ENCODE measurements at regions not wholly inside any gene's neighbourhood (a gene's known extent, or its start where the extent isn't known, plus 50 kb on each side); places are given as distances from the start of the nearest gene placed in this dataset.

DNA sequence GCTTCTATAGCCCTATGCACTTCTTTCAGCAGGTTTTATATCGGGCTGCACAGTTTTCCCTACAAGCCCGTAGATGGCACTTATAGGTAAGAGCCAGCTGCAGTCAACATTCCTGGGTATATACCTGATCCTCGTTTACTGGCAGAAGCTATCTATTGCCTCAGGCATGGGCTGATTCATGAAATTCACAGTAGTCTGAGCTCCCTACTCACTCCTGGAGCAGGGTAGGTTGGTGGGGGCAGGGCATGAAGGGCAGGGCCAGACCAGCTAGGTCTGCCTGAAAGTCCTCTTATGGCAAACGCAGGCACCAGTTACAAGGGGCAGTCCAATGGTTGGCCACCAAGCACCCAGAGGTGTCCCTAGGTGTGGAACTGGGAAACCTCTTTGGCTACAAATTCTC lies 345.8 kb downstream of the RPS29 start:
- DNase-seq (ENCODE audit: low spot score) = peak; percentile 30
- POLR2A ChIA-PET (ENCODE audit: low non-redundant PET) = no interaction called here
- TF ChIP-seq, protein P1, sequence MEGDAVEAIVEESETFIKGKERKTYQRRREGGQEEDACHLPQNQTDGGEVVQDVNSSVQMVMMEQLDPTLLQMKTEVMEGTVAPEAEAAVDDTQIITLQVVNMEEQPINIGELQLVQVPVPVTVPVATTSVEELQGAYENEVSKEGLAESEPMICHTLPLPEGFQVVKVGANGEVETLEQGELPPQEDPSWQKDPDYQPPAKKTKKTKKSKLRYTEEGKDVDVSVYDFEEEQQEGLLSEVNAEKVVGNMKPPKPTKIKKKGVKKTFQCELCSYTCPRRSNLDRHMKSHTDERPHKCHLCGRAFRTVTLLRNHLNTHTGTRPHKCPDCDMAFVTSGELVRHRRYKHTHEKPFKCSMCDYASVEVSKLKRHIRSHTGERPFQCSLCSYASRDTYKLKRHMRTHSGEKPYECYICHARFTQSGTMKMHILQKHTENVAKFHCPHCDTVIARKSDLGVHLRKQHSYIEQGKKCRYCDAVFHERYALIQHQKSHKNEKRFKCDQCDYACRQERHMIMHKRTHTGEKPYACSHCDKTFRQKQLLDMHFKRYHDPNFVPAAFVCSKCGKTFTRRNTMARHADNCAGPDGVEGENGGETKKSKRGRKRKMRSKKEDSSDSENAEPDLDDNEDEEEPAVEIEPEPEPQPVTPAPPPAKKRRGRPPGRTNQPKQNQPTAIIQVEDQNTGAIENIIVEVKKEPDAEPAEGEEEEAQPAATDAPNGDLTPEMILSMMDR (conservative IDR thresholded peaks at IDR 0.05; ENCODE audit: low read depth) = no peak
- H3K27ac ChIP-seq = no peak overlapping the region
- CTCF ChIA-PET = no interaction called here

DNA sequence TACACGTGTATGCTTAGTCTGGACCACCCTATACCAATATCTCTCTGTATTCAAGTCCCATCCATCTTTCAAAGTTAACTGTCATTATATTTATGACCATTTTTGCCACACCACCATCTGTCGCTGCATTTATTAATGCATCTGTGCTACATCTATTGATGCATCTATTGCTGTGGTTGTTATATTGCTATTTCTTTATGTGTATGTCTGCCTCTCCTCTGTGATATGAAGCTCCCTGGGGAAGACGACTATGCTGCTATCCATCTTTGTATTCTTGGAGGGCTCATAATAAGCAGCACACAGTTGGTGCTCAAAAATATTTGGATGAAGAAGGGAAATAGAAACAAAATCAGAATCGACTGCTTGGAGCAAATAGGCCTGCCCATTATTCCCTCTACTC lies 357.6 kb downstream of the RPS29 start:
- no peak for DNase-seq (ENCODE audit: low spot score)
- POLR2A ChIA-PET (ENCODE audit: low non-redundant PET) = no interaction called here
- CTCF ChIA-PET = no interaction called here
- no peak overlapping the region for H3K27ac ChIP-seq
- TF ChIP-seq, protein P1 (conservative IDR thresholded peaks at IDR 0.05; ENCODE audit: low read depth) = no peak

DNA sequence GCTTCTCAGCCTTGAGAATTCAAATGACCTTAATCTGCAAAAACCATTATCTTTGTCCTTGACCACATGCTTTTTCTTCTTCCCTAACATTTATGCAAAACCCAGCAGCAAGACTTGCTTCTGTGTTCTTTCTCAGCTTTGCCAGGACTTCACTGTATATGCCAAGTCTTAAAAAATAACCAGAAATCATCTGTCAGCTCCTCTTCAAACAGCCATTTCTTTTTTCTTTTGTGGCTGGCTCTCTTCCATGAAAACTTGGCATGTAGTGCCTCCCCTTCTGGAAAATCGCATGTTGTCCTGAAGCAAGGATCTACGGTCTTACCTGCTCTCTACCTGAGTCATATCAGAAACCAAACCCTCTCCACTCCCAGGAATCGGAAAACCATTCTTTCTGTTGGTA lies 364.9 kb downstream of the RPS29 start:
- H3K27ac ChIP-seq = no peak overlapping the region
- POLR2A ChIA-PET (ENCODE audit: low non-redundant PET) = no interaction called here
- TF ChIP-seq, protein P1 (conservative IDR thresholded peaks at IDR 0.05; ENCODE audit: low read depth) = no peak
- DNase-seq (ENCODE audit: low spot score) = no peak
- CTCF ChIA-PET = no interaction called here

DNA sequence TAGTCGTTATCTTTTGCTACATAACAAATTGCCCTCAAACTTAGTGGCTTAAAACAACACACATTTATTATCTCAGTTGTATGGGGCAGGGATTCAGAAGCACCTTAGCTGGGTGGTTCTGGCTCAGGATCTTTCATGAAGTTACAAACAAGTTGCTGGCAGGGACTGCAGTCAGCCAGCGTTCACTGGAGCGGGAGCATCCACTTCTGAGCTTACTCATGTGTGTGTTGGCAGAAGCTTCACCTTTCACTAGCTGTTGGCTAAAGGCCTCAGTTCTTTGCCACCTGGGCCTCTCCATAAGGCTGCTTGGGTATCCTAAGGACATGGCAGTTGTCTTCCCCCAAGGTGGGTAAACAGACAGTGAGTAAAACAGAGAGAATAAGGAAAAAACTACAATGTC lies 365.7 kb downstream of the RPS29 start:
- POLR2A ChIA-PET (ENCODE audit: low non-redundant PET) = no interaction called here
- CTCF ChIA-PET = no interaction called here

DNA sequence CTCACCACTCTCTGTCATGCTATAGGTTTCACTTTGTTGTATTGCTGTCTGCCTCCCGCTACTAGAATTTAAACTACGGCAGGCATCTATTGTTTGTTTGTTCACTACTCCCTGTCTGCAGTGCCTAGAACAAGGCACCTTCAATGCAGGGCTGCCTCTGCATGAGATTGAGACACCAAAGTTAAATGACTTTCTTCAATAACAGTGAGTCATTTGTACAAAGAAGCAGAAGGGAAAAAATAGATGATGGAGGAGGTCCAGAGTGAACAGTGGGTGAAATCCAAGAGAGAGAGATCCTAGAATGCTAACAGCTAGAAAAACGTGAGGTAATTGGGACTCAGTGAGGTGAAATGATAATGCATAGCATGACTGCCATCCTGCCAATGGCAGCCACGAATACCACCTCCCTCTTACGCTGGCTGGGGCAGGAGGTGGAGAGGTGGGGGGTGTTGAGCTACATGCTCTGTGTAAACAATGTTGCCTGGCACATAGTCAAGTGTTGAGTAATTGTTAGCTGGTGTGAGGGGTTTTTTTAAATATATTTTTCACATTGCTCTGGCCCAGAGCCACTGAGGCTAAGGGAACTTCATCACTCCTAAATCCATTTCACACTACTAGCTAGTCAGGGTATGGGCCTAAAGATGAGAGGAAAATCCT lies 367.6 kb downstream of the RPS29 start:
- POLR2A ChIA-PET (ENCODE audit: low non-redundant PET) = no interaction called here
- TF ChIP-seq, protein P1 (conservative IDR thresholded peaks at IDR 0.05; ENCODE audit: low read depth) = no peak
- H3K27ac ChIP-seq = no peak overlapping the region
- CTCF ChIA-PET = no interaction called here
- no peak for DNase-seq (ENCODE audit: low spot score)

More for the DNA sequence above, 365.7 kb downstream of the RPS29 start:
- TF ChIP-seq, protein P1 (conservative IDR thresholded peaks at IDR 0.05; ENCODE audit: low read depth) = no peak
- H3K27ac ChIP-seq = no peak overlapping the region
- DNase-seq (ENCODE audit: low spot score) = no peak

DNA sequence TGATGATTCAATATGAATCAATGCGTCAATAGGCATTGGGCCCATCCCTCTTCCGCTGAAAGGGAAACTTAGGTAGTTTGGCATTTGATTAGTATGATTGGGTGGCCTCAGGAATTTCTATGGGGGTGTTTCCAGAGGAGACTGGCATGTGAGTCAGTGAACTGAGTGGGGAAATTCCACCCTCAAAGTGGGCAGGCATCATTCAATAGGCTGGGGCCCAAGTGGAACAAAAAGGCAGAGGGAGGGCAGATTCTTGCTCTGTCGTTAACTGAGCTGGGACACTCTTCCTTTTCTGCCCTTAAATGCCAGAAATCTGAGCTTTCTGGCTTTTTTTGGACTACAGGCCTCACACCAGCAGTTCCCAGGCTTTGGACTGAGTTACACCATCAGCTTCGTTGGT lies 373.5 kb downstream of the RPS29 start:
- POLR2A ChIA-PET (ENCODE audit: low non-redundant PET) = no interaction called here
- CTCF ChIA-PET = interaction anchor here (0.6 kb wide), 1 partner anchor 424 kb away, joined by 3 read pairs; no protein-coding TSS in a partner anchor
- H3K27ac ChIP-seq = no peak overlapping the region
- no peak for DNase-seq (ENCODE audit: low spot score)
- TF ChIP-seq, protein P1 (conservative IDR thresholded peaks at IDR 0.05; ENCODE audit: low read depth) = no peak
